ENCODE measurements at regions not wholly inside any gene's neighbourhood (a gene's known extent, or its start where the extent isn't known, plus 50 kb on each side); places are given as distances from the start of the nearest gene placed in this dataset.

- TF ChIP-seq CTCF (conservative IDR thresholded peaks at IDR 0.05 in 1 of 2, IDR thresholded peaks at IDR 0.05 in 1 of 2; ENCODE audit: low read depth in 1 of 2, low read length in 2 of 2) (no peak), EZH2 (IDR thresholded peaks at IDR 0.05; ENCODE audit: low read length, missing control alignments) (no peak)
Measured at GRCh38 chr1:60956520-60956919, 125.8 kb upstream of the NFIA start.

Measured in fibroblast of lung (primary cell).